PC-9 (cell line): ENCODE measurements at regions not wholly inside any gene's neighbourhood (a gene's known extent, or its start where the extent isn't known, plus 50 kb on each side); places are given as distances from the start of the nearest gene placed in this dataset.

Source experiments
- BruUV-seq: library from RNA; stranded (reverse); fragments of 400-500 nt; replicated peaks from 2 replicates; lab custom pipeline; 2021; lab: Mats Ljungman, UMichigan
- CTCF ChIA-PET: fragments of 300-600 bp; sonication (Branson Sonifier 250); formaldehyde crosslinking; loops from one replicate; lab custom pipeline; 2022; ENCODE audit warnings: antibody characterized with exemption; lab: Charles Lee
- POLR2A ChIA-PET: fragments of 300-600 bp; sonication (Branson Sonifier 250); formaldehyde crosslinking; loops from one replicate; lab custom pipeline; 2022; ENCODE audit warnings: antibody characterized with exemption; ENCODE audit not compliant: unreplicated experiment; lab: Charles Lee
- DNase-seq, 2 experiments: peaks; one replicate each; pipeline versions ENCODE4 v3.0.0 to v3.0.0-alpha.2; 2015 to 2022; ENCODE audit warnings: mixed read lengths in 1 of 2
- H2AFZ ChIP-seq: fragments of 200-600 bp; sonication (generic); 2 replicates; pipeline ENCODE4 v1.8.1; 2017; ENCODE audit warnings: antibody characterized with exemption
- H3F3A ChIP-seq: fragments of 200-600 bp; sonication (generic); 2 replicates; pipeline ENCODE4 v1.8.1; 2017; ENCODE audit warnings: antibody characterized with exemption, mild to moderate bottlenecking, low read depth; ENCODE audit not compliant: insufficient read depth
- H3K27ac ChIP-seq: fragments of 200-600 bp; sonication (generic); 2 replicates; pipeline ENCODE4 v1.6.1; 2016; ENCODE audit warnings: mixed run types
- H3K27me3 ChIP-seq: fragments of 200-600 bp; sonication (generic); 2 replicates; pipeline ENCODE4 v1.6.1; 2016; ENCODE audit warnings: low read depth, mixed run types; ENCODE audit not compliant: insufficient read depth
- H3K36me3 ChIP-seq: fragments of 200-600 bp; sonication (generic); 2 replicates; pipeline ENCODE4 v1.6.1; 2016; ENCODE audit warnings: low read depth, mixed run types
- H3K4me1 ChIP-seq: fragments of 200-600 bp; sonication (generic); replicated peaks from 2 replicates; pipeline ENCODE4 v1.6.1; 2016; ENCODE audit warnings: mixed run types; ENCODE audit not compliant: insufficient read depth
- H3K4me2 ChIP-seq: fragments of 200-600 bp; sonication (generic); 2 replicates; pipeline ENCODE4 v1.6.1; 2017; ENCODE audit warnings: mixed run types
- H3K4me3 ChIP-seq: fragments of 200-600 bp; sonication (generic); 2 replicates; pipeline ENCODE4 v1.6.1; 2016; ENCODE audit warnings: mixed run types
- H3K79me2 ChIP-seq: fragments of 200-600 bp; sonication (generic); 2 replicates; pipeline ENCODE4 v1.6.1; 2017; ENCODE audit warnings: low read depth, mixed run types
- H3K9me2 ChIP-seq: fragments of 200-600 bp; sonication (generic); 2 replicates; pipeline ENCODE4 v1.8.1; 2017; ENCODE audit warnings: mild to moderate bottlenecking; ENCODE audit not compliant: insufficient read depth
- H3K9me3 ChIP-seq: fragments of 200-600 bp; sonication (generic); 2 replicates; pipeline ENCODE4 v1.8.1; 2016; ENCODE audit warnings: low read depth; ENCODE audit not compliant: insufficient read depth
- H4K20me1 ChIP-seq: fragments of 200-600 bp; sonication (generic); 2 replicates; pipeline ENCODE4 v1.8.1; 2017; ENCODE audit not compliant: insufficient read depth
- EZH2 ChIP-seq: fragments of 200-600 bp; sonication (generic); IDR thresholded peaks from 2 replicates; pipeline ENCODE4 v1.8.0; 2017; ENCODE audit warnings: antibody characterized with exemption, low read depth
- intact Hi-C: fragments of 100-400 bp; cut with micrococcal nuclease; formaldehyde crosslinking; loops from one replicate; pipeline ENCODE4 v1.10.0; 2022; ENCODE audit not compliant: unreplicated experiment
- TF ChIP-seq, protein P1 (sequence below): fragments of 200-600 bp; sonication (generic); conservative IDR thresholded peaks from 2 replicates; pipeline ENCODE4 v1.6.1; 2017; ENCODE audit warnings: mixed run types, antibody characterized with exemption, mild to moderate bottlenecking, moderate library complexity

DNA sequence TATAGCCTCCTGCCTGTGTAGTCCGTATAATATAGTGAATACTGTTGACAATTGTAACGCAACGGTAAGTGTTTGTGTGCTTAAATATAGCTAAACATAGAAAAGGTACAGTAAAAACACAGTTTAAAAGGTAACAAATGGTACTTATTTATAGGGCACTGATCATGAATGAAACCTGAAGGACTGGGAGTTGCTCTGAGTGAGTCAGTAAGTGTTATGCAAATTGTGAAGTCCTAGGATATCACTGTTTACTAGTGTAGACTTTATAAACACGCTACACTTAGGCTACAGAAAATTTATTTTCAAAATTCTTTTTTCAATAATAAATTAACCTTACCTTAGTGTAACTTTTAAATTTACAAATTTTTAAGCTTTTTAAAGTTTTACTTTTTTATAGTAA, 1090.1 kb downstream of the CDH9 start:
- Histone ChIP-seq H4K20me1 (no peaks in the 10 kb centered on the region), H3K4me1 (no peaks in the 10 kb centered on the region), H3K9me3 (no peaks in the 10 kb centered on the region), H3K27ac (no peak overlapping the region), H3K79me2 (no peaks in the 10 kb centered on the region), H3K9me2 (no peaks in the 10 kb centered on the region), H3K4me2 (no peak overlapping the region), H3F3A (no peaks in the 10 kb centered on the region), H2AFZ (no peak overlapping the region), H3K4me3 (no peak overlapping the region), H3K36me3 (no peaks in the 10 kb centered on the region), H3K27me3 (no peaks in the 10 kb centered on the region)
- no TSS peak for BruUV-seq
- no peak for DNase-seq
- intact Hi-C loops = no loop called here
- ChIA-PET POLR2A (no interaction called here), CTCF (no interaction called here)
- TF ChIP-seq, protein P1, sequence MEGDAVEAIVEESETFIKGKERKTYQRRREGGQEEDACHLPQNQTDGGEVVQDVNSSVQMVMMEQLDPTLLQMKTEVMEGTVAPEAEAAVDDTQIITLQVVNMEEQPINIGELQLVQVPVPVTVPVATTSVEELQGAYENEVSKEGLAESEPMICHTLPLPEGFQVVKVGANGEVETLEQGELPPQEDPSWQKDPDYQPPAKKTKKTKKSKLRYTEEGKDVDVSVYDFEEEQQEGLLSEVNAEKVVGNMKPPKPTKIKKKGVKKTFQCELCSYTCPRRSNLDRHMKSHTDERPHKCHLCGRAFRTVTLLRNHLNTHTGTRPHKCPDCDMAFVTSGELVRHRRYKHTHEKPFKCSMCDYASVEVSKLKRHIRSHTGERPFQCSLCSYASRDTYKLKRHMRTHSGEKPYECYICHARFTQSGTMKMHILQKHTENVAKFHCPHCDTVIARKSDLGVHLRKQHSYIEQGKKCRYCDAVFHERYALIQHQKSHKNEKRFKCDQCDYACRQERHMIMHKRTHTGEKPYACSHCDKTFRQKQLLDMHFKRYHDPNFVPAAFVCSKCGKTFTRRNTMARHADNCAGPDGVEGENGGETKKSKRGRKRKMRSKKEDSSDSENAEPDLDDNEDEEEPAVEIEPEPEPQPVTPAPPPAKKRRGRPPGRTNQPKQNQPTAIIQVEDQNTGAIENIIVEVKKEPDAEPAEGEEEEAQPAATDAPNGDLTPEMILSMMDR = no peak
- TF ChIP-seq EZH2 = no peak

DNA sequence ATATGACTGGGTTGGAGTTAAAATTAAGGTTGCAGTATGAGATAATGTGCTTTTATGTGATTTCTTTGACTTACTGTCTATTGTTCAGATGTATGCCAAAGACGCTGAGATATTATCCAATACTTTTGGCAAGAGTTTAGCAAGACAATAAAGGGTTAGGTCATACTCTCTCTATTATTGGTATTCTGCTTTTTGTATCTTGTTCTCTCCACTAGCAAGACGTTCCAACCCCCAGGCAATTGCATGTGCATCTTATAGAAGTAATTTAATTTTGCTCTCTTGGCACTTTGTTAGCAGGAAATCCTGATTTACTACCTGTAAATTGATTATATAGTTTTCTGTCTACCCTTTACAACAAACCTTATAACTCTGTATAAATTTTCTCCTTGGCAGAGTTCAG, 1093.6 kb downstream of the CDH9 start:
- no peak for DNase-seq
- Histone ChIP-seq H3K79me2 (no peaks in the 10 kb centered on the region), H3K4me3 (no peak overlapping the region), H3K4me1 (no peaks in the 10 kb centered on the region), H3K27me3 (no peaks in the 10 kb centered on the region), H3K9me3 (no peaks in the 10 kb centered on the region), H3K27ac (no peak overlapping the region), H3F3A (no peaks in the 10 kb centered on the region), H3K4me2 (no peak overlapping the region), H3K9me2 (no peaks in the 10 kb centered on the region), H4K20me1 (no peaks in the 10 kb centered on the region), H2AFZ (no peak overlapping the region), H3K36me3 (no peaks in the 10 kb centered on the region)
- BruUV-seq = no TSS peak
- TF ChIP-seq EZH2 = no peak
- TF ChIP-seq, protein P1 = no peak
- ChIA-PET POLR2A (no interaction called here), CTCF (no interaction called here)
- intact Hi-C loops = no loop called here

DNA sequence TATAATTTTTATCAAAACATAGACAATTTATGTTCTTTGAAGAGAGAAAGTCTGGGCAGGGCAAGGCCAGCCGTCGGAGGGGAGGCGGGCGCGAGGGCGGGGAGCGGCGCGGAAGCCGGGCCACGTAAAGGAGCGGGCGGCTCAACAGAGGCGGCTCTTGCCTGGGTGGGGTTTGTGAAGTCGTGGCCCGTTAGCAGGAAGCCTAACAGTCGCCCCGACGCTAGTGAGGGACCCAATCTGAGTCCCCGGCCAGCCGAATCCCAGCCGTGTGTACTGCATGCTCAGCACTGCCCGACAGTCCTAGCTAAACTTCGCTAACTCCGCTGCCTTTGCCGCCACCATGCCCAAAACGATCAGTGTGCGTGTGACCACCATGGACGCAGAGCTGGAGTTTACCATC, 1129.2 kb downstream of the CDH9 start:
- no peak for DNase-seq
- no TSS peak for BruUV-seq
- H3K9me3 ChIP-seq = no peaks in the 10 kb centered on the region
- no peaks in the 10 kb centered on the region for H3K27me3 ChIP-seq
- H2AFZ ChIP-seq = no peak overlapping the region
- H3K4me1 ChIP-seq = no peaks in the 10 kb centered on the region
- H3K4me2 ChIP-seq = no peak overlapping the region
- POLR2A ChIA-PET = no interaction called here
- intact Hi-C loops = no loop called here
- CTCF ChIA-PET = no interaction called here
- no peaks in the 10 kb centered on the region for H3K79me2 ChIP-seq
- no peaks in the 10 kb centered on the region for H3K9me2 ChIP-seq
- no peaks in the 10 kb centered on the region for H4K20me1 ChIP-seq
- no peak overlapping the region for H3K27ac ChIP-seq
- TF ChIP-seq, protein P1 = no peak
- no peak for TF ChIP-seq EZH2
- no peaks in the 10 kb centered on the region for H3K36me3 ChIP-seq
- no peaks in the 10 kb centered on the region for H3F3A ChIP-seq
- H3K4me3 ChIP-seq = no peak overlapping the region
